ENCODE measurements at regions not wholly inside any gene's neighbourhood (a gene's known extent, or its start where the extent isn't known, plus 50 kb on each side); places are given as distances from the start of the nearest gene placed in this dataset.

- DNase-seq: no peak
These were observed 1078.1 kb upstream of the IGFBP7 start for GRCh38 chr4:58188316-58188715.

- DNase-seq: no peak
These were observed 1064.8 kb upstream of the IGFBP7 start for GRCh38 chr4:58175024-58175423.

DNA sequence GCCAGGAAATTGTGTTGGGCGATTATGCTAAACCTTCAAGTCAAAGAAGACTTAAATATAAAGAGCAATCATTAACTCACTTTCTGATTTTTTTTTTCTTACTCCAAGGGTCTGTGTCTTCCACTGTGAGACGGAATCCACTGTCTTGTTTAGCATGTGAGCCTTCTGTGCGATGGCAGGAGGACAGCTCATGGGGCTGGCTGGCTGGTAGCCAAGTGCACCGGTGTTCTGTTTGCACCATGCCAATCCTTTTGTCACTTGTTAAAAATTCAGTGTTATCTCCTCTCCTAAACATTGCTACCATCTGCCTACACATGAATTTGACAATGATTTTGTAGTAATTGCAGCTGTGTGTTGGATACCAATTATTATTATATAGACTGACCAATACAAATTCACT lies 1056.3 kb upstream of the IGFBP7 start:
- no peak for DNase-seq

DNA sequence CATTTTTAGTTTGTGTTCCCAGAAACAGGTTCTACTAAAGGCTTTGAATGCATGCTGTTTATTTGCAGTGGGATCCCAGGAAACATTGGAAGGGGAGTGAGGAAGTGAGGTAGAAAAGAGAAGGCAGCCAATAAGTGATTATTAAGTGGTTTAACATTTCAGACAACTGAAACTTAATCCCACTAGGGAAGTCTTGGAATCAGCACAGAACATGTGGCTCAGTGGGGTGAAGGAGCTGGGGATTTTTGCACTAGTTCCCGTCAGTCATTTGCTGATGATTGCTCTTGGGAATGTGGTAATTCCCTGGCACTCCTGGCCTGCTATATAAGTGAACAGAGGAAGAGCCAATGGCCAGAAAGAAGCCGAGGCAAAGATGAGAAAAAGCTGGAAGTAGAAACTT lies 1053.0 kb upstream of the IGFBP7 start:
- no peak for DNase-seq

GRCh38 chr4:58149404-58150085 lies 1039.4 kb upstream of the IGFBP7 start:
- DNase-seq: no peak

DNA sequence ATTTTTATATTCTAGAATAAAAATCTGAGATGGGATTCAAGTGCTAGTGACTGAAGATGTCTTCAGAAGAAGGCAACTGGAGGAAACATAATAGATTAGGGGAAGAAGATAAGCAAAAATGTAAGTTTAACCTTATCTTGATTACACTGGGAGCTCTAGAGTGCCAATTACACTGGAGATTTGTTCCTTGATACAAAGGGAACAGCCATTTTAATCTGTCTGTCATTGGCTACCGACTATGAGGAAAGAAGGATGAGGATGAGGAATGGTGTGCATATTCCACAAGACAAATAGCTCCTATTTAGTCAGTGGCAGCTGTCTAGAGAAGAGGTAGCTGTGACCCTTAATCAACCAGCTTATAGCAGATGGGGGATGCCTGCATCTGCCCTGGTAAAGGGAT lies 1034.5 kb upstream of the IGFBP7 start:
- DNase-seq: no peak

DNA sequence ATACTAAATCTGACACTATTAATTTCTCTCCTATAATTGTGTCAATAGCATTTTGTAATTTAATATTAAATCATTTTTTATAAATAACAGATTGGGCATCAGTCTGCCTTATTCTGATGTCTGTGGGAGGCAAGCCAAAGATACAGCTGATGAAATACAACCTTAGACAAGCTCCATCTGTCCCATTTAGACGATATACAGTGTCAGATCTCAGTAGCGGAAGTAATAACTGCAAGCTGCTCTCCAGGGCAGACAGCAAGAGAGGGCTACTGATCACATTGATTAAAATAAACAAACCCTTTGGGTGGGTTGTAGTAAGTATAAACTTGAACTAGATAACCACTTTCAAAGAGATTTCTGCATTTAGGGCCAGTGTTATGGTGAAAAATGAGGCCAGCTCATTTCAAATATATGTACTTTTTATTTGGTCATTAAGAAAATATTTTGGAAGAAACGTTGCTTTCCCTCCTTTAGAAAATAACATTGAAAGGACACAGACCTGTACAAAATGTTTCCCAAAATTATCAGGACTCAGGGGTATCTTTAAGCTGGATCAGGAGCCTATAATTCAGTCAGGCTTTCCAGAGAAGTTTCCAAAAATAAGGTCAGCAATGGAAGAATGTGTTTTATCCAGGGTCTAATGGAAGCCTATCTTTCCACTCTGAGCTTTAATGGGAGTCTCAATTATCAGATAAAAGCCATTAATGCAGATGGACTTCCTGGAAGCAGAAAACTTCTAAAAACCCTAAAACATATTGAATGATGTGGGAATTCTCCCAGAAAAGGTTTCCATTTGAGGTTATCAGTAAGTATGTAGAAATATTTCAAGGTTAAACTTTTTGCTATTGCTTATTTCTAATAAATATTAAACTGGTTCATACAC lies 1028.8 kb upstream of the IGFBP7 start:
- no peak for DNase-seq

GRCh38 chr4:58136604-58137003 lies 1026.4 kb upstream of the IGFBP7 start:
- DNase-seq: no peak

DNA sequence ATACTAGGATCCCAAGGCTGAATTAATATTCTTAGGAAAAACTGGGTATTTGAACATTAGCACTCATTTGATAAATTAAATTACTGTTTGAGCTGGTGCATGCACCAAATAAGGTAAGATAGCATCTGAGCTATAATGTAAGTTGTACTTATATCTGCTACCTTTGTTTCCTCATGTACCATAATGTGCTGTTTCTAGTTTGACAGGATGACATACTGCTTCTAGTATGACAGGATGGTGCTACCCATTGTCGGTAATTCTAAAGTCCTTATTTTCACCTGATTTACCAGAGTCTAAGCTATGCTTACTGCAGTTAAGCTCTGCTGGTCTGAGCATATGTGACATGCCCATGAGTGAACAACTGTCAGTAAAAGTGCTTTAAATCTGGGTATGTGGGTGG lies 1017.5 kb upstream of the IGFBP7 start:
- DNase-seq: no peak

GRCh38 chr4:58119298-58119697 lies 1009.1 kb upstream of the IGFBP7 start:
- DNase-seq: no peak

GRCh38 chr4:58113126-58113525 lies 1002.9 kb upstream of the IGFBP7 start:
- DNase-seq: no peak

DNA sequence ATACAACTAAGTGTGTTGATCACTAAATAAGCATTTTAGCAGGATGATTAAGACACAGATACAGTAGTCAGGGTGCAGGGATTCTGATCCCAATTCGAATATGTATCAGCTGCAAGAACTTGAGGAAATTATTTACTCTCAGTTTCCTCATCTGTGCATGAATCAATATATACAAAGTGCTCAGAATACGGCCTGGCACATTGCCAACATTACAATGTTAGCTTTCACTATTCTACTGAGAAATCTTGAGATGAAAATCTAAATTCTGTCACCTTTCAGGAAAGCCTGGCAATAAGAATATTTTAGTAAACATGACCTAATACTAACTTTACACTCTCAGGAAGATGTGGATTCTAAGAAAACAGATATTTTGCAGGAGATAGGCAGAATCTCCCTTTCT lies 1001.6 kb upstream of the IGFBP7 start:
- no peak for DNase-seq

DNA sequence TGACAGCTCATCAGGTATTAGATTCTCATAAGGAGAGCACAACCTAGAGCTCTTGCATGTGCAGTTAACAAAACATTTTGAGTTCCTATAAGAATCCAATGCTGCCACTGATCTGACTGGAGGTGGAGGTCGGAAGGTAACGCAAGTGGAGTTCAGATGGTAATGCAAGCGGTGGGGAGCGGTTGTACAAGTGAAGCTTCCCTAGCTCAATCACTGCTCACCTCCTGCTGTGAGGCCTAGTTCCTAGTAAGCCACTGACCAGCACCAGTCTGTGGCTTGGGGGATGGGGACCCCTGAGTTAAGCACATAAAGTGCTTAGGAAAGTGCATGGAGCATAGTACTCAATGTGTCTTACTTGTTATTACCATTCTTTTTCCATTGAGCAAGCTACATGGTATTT lies 983.2 kb upstream of the IGFBP7 start:
- no peak for DNase-seq

DNA sequence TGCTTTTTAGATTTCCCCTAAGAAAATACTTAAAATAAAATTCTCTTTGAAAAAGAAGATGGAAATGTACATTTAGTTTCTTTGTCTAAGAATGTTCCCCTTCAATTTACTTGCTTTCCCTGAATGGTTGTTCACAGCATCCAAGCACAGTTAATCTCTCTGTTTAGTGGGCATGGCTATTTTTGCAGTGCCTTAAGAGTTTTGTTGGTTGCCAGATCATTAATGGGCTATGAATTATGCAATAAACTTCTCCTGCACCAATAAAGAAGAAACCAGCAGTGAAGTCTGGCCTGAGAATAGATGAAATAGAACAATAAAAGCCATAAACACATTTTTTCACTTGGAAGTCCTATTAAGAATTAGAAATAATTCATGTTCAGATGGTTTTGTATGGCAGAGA lies 980.4 kb upstream of the IGFBP7 start:
- no peak for DNase-seq

GRCh38 chr4:58081356-58081755 lies 971.2 kb upstream of the IGFBP7 start:
- no peak for DNase-seq

GRCh38 chr4:58075724-58076123 lies 965.5 kb upstream of the IGFBP7 start:
- DNase-seq: no peak

GRCh38 chr4:58074382-58074781 lies 964.2 kb upstream of the IGFBP7 start:
- no peak for DNase-seq

DNA sequence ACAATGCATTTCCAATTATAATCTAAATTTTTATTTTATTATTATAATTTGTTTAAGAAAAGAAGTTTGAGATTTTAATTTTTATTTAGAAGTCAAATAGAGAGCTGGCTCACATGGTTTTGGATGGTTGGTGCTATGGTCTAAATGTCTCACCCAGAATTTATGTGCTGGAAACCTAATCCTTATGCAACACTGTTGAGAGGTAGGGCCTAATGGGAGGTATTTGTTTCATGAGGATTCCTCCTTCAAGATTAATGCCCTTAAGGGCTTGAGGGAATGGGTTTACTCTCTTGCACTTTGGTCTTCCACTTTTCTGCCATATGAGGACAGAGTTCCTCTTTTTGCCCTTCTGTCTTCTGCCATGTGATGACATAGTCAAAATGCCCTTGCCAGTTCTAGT lies 960.5 kb upstream of the IGFBP7 start:
- no peak for DNase-seq

DNA sequence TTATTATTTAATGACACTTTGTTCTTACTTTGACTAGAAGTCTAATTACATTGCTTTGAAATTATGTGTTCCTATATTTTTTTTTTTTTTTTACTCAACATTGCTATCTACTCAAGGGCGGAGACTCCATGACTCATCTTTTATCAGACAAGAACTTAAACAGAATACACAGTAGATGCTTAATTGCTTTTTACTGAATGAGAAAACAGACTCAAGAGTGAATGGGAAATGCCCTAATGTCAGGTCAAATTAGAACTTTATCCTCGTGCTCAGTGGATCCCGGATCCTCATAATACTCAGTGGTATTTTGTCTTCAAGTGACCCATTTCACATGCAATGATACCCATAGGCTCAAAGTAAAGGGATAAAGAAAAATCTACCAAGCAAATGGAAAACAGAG lies 954.5 kb upstream of the IGFBP7 start:
- no peak for DNase-seq

DNA sequence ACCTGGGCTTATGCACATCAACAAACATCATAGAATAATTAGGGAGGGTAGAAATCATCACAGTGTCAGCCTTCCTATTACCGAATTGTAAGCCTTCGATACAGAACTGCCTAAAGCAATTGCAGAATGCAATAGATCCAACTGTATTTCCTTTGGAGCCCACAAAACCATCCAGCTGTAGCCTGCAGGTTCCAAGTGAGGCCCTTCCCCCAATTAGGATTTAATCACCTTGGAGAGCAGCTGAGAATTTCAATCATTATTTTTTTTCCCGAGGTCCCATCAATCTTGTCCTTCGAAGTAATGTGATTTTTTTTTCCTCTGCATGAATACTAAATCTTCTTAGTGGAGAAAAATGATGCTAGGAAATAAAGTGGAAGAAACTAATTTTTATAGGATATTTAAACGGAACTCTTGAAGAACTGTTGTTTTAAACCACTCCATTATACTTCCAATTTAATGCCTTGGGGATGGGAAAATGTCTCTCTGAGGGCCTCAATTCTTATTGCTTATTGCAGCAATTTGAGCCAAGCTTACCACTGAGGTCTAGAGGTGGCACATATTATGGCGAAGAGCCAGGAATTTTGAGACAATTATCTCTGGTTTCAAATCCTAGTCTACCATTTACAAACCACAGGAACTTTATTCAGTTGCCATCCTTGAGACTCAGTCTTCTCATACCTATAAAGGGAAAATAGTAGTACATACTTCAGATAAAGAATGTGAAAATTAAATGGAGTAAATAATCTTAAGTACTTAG lies 953.4 kb upstream of the IGFBP7 start:
- DNase-seq: no peak

- no peak for DNase-seq
These were observed 951.8 kb upstream of the IGFBP7 start for GRCh38 chr4:58061967-58062366.

DNA sequence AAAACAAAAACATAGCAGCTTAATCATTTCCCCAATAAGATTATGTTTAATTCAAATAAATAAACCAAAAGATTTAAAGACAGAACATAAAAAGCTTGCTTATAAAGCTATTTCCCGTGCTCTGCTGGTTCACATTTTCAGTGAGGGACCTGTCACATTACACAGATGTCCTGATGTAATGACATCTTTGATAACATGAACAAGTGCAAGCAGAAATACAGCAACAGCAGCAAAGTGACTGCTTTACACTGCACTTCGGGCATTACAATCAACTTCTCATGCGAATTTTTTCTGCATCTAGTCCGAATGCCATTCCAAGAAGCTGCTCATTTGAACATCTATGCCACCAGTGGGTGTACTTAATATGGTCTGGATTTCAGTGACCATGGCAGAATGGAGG lies 940.3 kb upstream of the IGFBP7 start:
- no peak for DNase-seq

DNA sequence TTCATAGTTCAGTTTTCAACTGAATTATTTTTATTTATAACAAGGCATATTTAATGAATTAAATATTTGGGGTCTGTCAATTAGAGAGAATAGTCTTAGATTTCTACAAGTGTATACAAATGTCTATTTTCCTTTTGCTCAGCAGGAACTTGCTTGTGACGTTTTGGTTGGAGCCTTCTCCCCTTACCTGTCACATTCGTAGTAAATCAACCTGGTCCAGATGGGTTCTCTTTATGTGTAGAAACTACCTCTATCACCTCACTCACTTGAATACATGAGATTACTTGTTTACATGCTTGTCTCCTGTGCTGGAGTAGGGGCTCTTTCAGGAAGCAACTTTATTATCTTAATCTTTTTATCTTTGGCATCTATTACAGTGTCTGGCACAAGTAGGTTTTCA lies 938.3 kb upstream of the IGFBP7 start:
- DNase-seq: no peak

DNA sequence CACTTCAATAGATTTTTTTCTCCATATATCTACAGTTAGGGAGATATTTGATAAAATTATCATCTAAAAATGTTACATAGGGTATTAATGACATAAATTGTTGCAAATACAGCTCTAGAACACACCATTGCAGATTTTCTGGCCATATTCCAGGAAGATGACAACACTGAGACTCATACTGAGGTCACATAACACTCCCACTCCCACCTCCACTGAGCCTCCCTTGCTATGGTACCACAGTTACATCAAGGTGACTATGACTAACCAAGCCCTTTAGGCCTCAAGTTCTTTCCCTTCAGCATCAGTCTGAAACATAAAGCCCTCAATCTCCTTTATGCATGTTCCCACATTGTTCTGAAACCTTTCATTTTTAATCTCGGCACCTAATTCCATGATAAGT lies 932.0 kb upstream of the IGFBP7 start:
- no peak for DNase-seq
